HL-60 (cell line): ENCODE measurements at regions not wholly inside any gene's neighbourhood (a gene's known extent, or its start where the extent isn't known, plus 50 kb on each side); places are given as distances from the start of the nearest gene placed in this dataset.

Source experiments
- DNase-seq, 2 experiments: peaks; one replicate each; pipeline ENCODE4 v3.0.0-alpha.2; 2010 to 2020; ENCODE audit warnings: low read depth in 1 of 2, low spot score in 1 of 2
- H3K27ac ChIP-seq: fragments of 250-450 bp; sonication (Bioruptor Pico); replicated peaks from 2 replicates; pipeline ENCODE4 v1.5.1; 2020; ENCODE audit warnings: mild to moderate bottlenecking, moderate library complexity
- H3K27me3 ChIP-seq: fragments of 250-450 bp; sonication (Bioruptor Pico); 2 replicates; pipeline ENCODE4 v1.5.1; 2021; ENCODE audit warnings: mild to moderate bottlenecking, moderate library complexity; ENCODE audit not compliant: insufficient read depth, poor library complexity, severe bottlenecking
- H3K4me3 ChIP-seq: replicated peaks from 2 replicates; pipeline ENCODE4 v1.5.1; 2011; ENCODE audit warnings: mild to moderate bottlenecking, control low read depth, low read length; ENCODE audit not compliant: insufficient read depth
- CTCF ChIP-seq: IDR thresholded peaks from one replicate; pipeline ENCODE4 v1.5.1; 2011; ENCODE audit warnings: low read length, control low read depth, inconsistent platforms; ENCODE audit not compliant: insufficient read depth
- GABPA ChIP-seq: IDR thresholded peaks from 2 replicates; pipeline ENCODE4 v1.6.1; 2012; ENCODE audit warnings: low read depth
- POLR2AphosphoS5 ChIP-seq: IDR thresholded peaks from 2 replicates; pipeline ENCODE4 v1.6.1; 2012; ENCODE audit warnings: low read depth
- SPI1 ChIP-seq: IDR thresholded peaks from 2 replicates; pipeline ENCODE4 v1.6.1; 2012; ENCODE audit warnings: low read depth, mild to moderate bottlenecking, borderline replicate concordance
- TF ChIP-seq, protein P1 (sequence below): IDR thresholded peaks from 2 replicates; pipeline ENCODE4 v1.6.1; 2012; ENCODE audit warnings: low read depth; ENCODE audit not compliant: insufficient replicate concordance

DNA sequence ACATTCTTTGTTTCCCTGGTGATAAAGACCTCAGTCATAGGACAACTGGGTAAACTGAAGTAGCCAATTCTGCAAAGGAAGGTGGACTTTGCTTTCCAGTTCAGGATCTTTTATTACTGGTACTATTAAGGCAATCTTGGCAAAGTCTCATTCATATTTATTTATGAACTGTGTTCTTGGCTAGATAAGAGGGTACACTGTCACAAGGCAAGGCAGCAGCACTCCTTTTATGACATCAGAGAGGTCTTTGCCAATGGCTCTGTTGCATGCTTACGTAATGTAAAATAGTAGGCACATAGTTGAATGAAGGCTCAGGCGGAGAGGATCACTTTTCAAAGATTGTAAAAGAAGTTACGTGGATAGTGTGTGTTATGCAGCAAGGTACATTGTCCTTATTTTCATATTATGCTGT lies 63.7 kb upstream of the PDK4 start:
- no peak overlapping the region for H3K4me3 ChIP-seq
- H3K27ac ChIP-seq = no peak overlapping the region
- TF ChIP-seq, protein P1, sequence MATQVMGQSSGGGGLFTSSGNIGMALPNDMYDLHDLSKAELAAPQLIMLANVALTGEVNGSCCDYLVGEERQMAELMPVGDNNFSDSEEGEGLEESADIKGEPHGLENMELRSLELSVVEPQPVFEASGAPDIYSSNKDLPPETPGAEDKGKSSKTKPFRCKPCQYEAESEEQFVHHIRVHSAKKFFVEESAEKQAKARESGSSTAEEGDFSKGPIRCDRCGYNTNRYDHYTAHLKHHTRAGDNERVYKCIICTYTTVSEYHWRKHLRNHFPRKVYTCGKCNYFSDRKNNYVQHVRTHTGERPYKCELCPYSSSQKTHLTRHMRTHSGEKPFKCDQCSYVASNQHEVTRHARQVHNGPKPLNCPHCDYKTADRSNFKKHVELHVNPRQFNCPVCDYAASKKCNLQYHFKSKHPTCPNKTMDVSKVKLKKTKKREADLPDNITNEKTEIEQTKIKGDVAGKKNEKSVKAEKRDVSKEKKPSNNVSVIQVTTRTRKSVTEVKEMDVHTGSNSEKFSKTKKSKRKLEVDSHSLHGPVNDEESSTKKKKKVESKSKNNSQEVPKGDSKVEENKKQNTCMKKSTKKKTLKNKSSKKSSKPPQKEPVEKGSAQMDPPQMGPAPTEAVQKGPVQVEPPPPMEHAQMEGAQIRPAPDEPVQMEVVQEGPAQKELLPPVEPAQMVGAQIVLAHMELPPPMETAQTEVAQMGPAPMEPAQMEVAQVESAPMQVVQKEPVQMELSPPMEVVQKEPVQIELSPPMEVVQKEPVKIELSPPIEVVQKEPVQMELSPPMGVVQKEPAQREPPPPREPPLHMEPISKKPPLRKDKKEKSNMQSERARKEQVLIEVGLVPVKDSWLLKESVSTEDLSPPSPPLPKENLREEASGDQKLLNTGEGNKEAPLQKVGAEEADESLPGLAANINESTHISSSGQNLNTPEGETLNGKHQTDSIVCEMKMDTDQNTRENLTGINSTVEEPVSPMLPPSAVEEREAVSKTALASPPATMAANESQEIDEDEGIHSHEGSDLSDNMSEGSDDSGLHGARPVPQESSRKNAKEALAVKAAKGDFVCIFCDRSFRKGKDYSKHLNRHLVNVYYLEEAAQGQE = no peak
- TF ChIP-seq CTCF (no peak), GABPA (no peak), POLR2AphosphoS5 (no peak), SPI1 (no peak)
- DNase-seq = no peak
- no peaks in the 10 kb centered on the region for H3K27me3 ChIP-seq

GRCh38 chr7:95658676-95659075 lies 62.4 kb upstream of the PDK4 start:
- no peak for TF ChIP-seq POLR2AphosphoS5
- no peak for TF ChIP-seq GABPA
- TF ChIP-seq SPI1 = no peak
- TF ChIP-seq, protein P1 = no peak
- TF ChIP-seq CTCF = no peak
- H3K27ac ChIP-seq = no peak overlapping the region
- DNase-seq = no peak
- no peaks in the 10 kb centered on the region for H3K27me3 ChIP-seq
- H3K4me3 ChIP-seq = no peak overlapping the region

- Histone ChIP-seq H3K27ac (no peak overlapping the region), H3K4me3 (no peak overlapping the region), H3K27me3 (no peaks in the 10 kb centered on the region)
- DNase-seq = no peak
- TF ChIP-seq POLR2AphosphoS5 = no peak
- no peak for TF ChIP-seq SPI1
- no peak for TF ChIP-seq GABPA
- TF ChIP-seq, protein P1 = no peak
- TF ChIP-seq CTCF = no peak
Measured at GRCh38 chr7:95649546-95649945, 53.2 kb upstream of the PDK4 start.
